ENCODE measurements at regions not wholly inside any gene's neighbourhood (a gene's known extent, or its start where the extent isn't known, plus 50 kb on each side); places are given as distances from the start of the nearest gene placed in this dataset.

DNA sequence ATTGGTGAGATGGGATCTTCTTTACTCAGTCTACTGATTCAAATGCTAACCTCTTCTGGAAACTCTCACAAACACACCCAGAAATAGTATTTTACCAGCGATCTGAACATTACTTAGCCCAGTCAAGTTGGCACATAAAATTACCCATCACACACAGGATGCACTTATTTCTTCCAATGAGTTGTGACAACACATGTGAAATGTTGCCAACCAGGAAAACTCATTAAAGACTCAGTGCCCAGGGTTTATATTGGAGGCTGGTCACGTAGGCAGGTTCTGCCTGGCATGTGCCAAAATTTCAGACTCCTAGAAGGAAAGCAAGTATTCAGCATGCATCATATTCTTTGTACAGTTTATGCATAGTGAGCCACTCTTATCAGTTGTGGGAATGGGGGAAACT is 443.3 kb downstream of the EPM2A start:
- no peak overlapping the region for H3K4me3 ChIP-seq (ENCODE audit: low read depth, low read length)
- TF ChIP-seq, protein P1, sequence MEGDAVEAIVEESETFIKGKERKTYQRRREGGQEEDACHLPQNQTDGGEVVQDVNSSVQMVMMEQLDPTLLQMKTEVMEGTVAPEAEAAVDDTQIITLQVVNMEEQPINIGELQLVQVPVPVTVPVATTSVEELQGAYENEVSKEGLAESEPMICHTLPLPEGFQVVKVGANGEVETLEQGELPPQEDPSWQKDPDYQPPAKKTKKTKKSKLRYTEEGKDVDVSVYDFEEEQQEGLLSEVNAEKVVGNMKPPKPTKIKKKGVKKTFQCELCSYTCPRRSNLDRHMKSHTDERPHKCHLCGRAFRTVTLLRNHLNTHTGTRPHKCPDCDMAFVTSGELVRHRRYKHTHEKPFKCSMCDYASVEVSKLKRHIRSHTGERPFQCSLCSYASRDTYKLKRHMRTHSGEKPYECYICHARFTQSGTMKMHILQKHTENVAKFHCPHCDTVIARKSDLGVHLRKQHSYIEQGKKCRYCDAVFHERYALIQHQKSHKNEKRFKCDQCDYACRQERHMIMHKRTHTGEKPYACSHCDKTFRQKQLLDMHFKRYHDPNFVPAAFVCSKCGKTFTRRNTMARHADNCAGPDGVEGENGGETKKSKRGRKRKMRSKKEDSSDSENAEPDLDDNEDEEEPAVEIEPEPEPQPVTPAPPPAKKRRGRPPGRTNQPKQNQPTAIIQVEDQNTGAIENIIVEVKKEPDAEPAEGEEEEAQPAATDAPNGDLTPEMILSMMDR (IDR thresholded peaks at IDR 0.05; ENCODE audit: low read depth, low read length), result no peak
- DNase-seq, result no peak
- H3K36me3 ChIP-seq, result no peaks in the 10 kb centered on the region
- no peaks in the 10 kb centered on the region for H3K27me3 ChIP-seq
- no peaks in the 10 kb centered on the region for H3K4me1 ChIP-seq
- no peaks in the 10 kb centered on the region for H3K9me3 ChIP-seq

DNA sequence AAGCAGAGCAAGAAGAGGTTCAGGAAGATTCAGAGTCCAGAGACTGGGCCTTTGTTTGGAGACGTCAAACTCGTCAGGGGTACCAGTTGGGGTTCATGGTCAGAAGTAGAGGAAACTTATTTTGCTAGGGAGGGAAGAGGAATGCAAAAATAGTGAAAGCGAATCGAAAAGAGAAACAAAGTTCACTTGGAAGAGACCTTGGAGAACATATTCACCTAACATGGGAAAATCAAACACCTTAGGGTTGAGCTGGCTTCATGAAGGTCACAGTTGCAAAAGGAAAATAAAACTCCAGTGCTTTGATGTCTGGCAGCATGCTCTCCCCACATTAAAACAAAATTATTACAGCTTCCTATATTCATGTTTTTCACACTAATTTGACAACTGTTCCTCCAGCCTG is 440.4 kb downstream of the EPM2A start:
- TF ChIP-seq, protein P1 (IDR thresholded peaks at IDR 0.05; ENCODE audit: low read depth, low read length), result no peak
- no peak overlapping the region for H3K4me3 ChIP-seq (ENCODE audit: low read depth, low read length)
- no peaks in the 10 kb centered on the region for H3K4me1 ChIP-seq
- no peak for DNase-seq
- H3K27me3 ChIP-seq, result no peaks in the 10 kb centered on the region
- H3K9me3 ChIP-seq, result no peaks in the 10 kb centered on the region
- no peaks in the 10 kb centered on the region for H3K36me3 ChIP-seq

DNA sequence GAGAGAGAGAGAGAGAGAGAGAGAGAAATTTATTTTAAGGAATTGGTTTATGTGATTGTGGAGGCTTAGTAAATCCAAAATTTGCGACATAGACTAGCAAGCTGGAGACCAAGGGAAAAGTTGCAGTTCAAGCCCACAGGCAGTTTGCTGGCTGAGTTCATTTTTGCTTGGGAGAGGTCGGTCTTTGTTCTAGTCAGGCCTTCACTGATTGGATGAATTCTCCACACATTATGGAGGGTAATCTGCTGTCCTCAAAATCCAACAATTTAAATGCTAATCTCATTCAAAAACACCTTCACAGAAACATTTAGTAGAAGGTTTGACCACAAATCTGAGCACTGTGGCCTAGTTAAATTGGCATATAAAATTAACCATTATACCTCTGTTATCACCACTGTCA is 439.6 kb downstream of the EPM2A start:
- Histone ChIP-seq H3K9me3 (no peaks in the 10 kb centered on the region), H3K4me1 (no peaks in the 10 kb centered on the region), H3K27me3 (no peaks in the 10 kb centered on the region), H3K36me3 (no peaks in the 10 kb centered on the region), H3K4me3 (ENCODE audit: low read depth, low read length) (no peak overlapping the region)
- no peak for DNase-seq
- TF ChIP-seq, protein P1 (IDR thresholded peaks at IDR 0.05; ENCODE audit: low read depth, low read length), result no peak

GRCh38 chr6:145305670-145306069 is 429.6 kb downstream of the EPM2A start:
- Histone ChIP-seq H3K9me3 (no peaks in the 10 kb centered on the region), H3K4me3 (ENCODE audit: low read depth, low read length) (no peak overlapping the region), H3K36me3 (no peaks in the 10 kb centered on the region), H3K27me3 (no peaks in the 10 kb centered on the region), H3K4me1 (peaks cover 8% of the 10 kb centered on the region)
- no peak for DNase-seq
- TF ChIP-seq, protein P1 (IDR thresholded peaks at IDR 0.05; ENCODE audit: low read depth, low read length), result no peak

DNA sequence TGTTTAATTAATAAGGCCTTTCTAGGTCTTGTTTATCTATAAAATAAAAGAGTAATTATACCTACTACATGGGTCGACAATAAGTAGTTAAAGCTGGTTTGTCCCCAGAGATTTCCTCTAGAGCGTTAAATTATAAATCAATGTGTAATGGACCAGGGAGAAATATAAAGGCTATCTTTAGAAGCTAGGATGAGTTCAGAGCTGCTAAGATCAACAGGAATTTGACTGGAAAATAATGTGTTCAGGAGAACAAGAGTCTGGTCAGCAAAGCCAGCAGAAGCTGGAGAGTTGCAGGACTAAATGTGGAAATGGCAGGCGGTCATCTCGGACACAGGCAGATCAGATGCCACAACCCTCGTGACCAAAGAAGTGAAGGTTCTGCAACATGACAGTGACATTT is 428.8 kb downstream of the EPM2A start:
- no peaks in the 10 kb centered on the region for H3K36me3 ChIP-seq
- no peak for DNase-seq
- TF ChIP-seq, protein P1 (IDR thresholded peaks at IDR 0.05; ENCODE audit: low read depth, low read length), result no peak
- H3K4me1 ChIP-seq, result peaks cover 8% of the 10 kb centered on the region
- no peaks in the 10 kb centered on the region for H3K27me3 ChIP-seq
- no peaks in the 10 kb centered on the region for H3K9me3 ChIP-seq
- no peak overlapping the region for H3K4me3 ChIP-seq (ENCODE audit: low read depth, low read length)

- DNase-seq, result no peak
- no peaks in the 10 kb centered on the region for H3K9me3 ChIP-seq
- H3K36me3 ChIP-seq, result no peaks in the 10 kb centered on the region
- no peak overlapping the region for H3K4me3 ChIP-seq (ENCODE audit: low read depth, low read length)
- H3K4me1 ChIP-seq, result peaks cover 8% of the 10 kb centered on the region
- H3K27me3 ChIP-seq, result no peaks in the 10 kb centered on the region
- TF ChIP-seq, protein P1 (IDR thresholded peaks at IDR 0.05; ENCODE audit: low read depth, low read length), result no peak
These were observed 425.3 kb downstream of the EPM2A start for GRCh38 chr6:145309842-145310535.
